Islet precursor cell (in vitro differentiated cells): ENCODE measurements at regions not wholly inside any gene's neighbourhood (a gene's known extent, or its start where the extent isn't known, plus 50 kb on each side); places are given as distances from the start of the nearest gene placed in this dataset.
"Not testable (repeated sequence)": the region's sequence is repeated elsewhere in the genome, so short reads cannot be mapped to it uniquely, and the experiment has no call there.

ENCODE experiments used
- DNase-seq: peaks from one replicate; pipeline ENCODE4 v3.0.0-alpha.2; 2018

- DNase-seq, result no peak
These were observed 202.6 kb downstream of the AASDHPPT start for GRCh38 chr11:106280036-106280435.

GRCh38 chr11:106281455-106282173 is 204.2 kb downstream of the AASDHPPT start:
- no peak for DNase-seq

GRCh38 chr11:106286881-106287504 is 209.5 kb downstream of the AASDHPPT start:
- peak; percentile 62 for DNase-seq

- no peak for DNase-seq
These were observed 210.6 kb downstream of the AASDHPPT start for GRCh38 chr11:106288057-106288456.

DNA sequence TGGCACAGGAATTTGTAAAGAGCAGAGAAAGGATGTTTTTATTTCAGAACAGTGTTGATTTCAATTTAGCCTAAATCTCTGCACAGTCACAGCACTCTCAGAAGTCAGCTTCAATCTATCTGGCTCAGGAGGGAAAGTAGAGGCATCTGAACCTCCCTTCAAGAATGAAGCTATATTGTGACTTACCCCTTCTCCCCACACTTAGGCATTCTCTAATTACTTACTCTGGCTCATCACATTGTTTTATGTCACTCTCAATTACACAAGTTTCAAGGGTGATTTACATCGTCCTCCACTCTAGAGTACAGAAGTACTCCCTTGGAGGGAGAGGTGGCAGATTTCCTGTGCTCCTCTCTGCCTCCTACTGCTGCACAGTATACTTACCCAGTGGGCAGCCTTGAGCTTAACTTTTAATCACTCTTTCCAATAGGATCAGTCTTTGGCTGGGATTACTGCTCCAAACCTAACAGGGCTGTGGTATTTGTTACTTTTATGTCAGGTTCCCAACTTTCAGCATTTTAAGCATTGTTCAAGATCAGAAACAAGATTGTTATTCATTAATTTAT is 211.4 kb downstream of the AASDHPPT start:
- DNase-seq, result no peak

- no peak for DNase-seq
These were observed 215.1 kb downstream of the AASDHPPT start for GRCh38 chr11:106292526-106292925.

DNA sequence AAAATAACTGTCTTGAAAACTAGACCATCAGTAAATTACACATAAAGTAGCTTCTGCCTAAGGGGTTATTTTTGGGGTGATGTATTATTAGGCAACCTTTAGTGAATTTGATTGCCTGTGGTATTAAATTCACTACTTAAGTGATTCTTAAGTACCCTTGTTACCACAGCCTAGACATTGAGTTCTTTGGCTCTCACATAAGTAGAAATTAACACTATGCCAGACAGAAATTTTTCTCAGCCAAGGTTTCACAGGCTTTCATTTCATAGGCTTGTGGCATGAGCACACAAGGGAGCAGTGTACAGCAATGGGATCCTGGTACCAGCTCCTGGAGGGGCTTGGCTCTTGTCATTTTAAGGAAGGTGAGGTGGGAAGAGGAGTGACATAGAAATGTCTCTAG is 218.5 kb downstream of the AASDHPPT start:
- no peak for DNase-seq

DNA sequence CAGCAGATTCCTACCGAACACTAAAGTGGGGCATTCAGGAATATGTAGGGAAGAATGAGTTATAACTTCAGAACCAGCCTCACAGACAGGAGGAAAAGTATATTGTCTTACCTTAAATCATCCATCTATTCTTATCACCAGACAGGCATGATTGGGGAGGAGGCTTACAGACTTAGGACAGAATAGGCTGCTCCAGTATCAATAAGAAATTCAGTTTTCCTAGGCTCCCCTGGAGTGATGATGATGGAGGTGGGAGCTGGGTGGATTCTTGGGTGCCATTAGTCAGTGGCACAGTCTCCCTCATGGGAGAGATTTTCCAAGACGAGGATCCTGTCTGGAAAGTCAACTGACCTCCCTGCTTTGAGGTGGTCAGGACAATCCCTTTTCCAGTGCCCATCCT is 225.0 kb downstream of the AASDHPPT start:
- DNase-seq, result no peak

DNA sequence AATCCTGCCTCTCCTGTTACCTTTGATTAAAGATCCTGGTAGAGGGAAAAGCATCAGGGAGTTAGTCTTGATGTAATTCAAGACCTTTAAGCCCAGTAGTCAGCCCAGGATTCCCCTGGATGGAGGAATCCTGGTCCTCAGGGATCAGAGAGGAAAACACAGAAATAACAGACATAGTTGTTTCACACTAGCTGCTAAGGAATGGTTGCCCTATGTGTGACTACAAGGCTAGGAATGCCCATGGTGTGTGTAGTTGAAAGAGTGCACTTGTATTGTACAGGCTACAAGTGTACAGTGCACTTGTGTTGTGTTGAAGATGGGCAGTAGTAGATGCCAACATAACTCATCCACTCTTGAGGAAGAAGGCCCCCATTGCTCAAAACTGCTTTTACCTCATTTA is 226.8 kb downstream of the AASDHPPT start:
- DNase-seq, result no peak

DNA sequence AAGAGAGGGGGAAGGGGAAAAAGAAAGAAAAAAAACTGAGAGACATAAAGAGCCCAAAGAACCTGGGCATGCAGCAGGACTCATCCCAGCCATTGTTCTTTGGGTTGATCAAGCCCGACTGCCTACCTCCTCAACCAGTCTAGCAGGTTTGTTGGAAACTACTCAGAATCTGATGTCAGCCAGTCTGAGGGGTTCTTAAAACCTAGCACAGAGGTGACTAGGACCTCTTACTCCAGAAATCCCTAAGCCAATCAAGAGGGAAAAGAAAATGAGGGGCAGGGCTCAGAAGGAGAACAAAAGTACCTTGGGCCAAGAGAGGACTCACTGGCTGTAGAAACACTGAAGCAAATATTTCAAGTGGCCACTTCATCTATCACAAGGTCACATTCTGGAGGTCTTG is 228.0 kb downstream of the AASDHPPT start:
- peak; percentile 55 for DNase-seq

DNA sequence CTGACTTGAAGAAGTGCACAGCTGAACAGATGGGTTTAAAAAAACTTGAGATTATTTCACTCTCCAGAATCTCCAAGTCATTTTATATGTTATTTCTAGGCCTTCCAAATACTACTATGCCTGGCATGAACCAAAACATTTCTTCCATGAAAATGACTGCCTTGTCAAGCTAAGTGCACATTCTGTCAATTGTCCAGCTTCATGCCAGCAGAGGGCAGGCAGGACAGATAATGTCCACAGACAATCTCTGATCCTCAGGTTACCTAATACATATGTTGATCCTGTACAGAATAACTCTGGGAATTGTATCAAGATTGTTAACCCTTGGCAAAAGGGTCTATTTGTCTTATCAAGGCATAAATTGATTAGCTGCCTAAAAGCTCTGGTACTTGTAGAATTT is 229.5 kb downstream of the AASDHPPT start:
- DNase-seq, result no peak

DNA sequence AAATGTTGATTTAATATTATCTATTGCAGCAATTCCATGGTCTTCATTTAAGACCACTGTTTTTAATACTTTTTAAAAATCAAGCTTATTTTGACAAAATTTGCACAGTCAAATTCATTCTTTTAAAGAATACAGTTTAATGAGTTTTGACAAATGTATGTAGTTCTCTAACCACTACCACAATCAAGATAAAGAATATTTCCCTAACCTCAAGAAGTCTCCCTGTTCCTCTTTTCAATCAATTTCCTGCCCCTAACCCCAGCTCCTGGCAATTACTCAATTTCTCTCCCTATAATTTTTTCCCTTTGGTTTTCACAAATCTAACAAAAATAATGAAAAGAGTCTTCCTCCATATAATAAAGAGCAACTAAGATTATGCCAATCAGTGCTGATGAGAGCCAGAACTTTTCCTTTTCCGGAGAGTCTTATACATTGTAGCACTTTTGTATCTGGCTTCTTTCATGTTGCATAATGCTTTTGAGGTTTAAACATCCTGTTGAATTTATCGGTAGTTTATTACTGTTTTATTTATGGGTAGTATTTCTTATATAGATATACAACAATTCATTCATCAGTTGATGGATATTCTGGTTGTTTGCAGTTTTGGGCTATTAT is 231.7 kb downstream of the AASDHPPT start:
- DNase-seq, result no peak

GRCh38 chr11:106311531-106312230 is 234.2 kb downstream of the AASDHPPT start:
- DNase-seq, result no peak

- DNase-seq, result not testable (repeated sequence)
These were observed 239.8 kb downstream of the AASDHPPT start for GRCh38 chr11:106317208-106317773.

GRCh38 chr11:106321601-106322000 is 244.1 kb downstream of the AASDHPPT start:
- DNase-seq, result no peak

- DNase-seq, result no peak
These were observed 244.6 kb downstream of the AASDHPPT start for GRCh38 chr11:106322106-106322505.

DNA sequence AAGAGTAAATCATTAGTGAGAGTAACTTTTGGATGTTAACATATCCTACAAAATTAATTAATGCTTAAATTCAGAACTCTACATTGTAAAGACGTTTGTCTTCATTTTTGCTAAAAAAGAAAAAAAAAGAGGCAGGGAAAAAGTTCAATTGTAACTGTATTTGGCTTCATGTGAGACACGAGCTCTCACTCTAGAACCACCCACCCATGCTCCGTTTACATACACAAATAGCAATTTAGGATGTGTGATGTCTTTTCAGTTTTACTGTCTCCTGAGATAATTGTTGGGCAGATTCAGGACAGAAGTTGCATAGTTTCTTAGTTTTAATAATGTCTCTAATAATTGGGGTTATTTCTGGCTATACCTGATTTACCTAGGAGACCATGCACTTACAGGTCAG is 248.6 kb downstream of the AASDHPPT start:
- DNase-seq, result no peak

- peak; percentile 51 for DNase-seq
These were observed 249.7 kb downstream of the AASDHPPT start for GRCh38 chr11:106327134-106327533.

DNA sequence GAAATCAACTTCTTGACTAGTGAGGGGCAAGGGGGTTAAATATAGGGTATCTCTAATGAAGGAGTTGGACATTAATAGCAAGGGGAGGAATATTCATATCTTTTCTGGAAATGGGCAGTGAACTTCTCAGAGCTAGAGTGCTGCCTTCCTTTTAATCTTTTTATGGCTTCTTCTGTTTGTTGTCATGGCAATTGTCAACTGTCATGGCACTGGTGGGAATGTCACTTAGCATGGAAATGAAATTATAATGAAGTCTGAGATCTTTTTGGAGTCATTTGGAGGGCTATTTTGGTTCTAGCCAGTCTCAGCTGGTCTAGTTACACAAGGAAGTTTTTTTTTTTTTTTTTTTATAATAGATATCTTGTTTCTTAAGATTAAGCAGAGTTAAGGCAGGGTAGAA is 250.2 kb downstream of the AASDHPPT start:
- DNase-seq, result no peak

DNA sequence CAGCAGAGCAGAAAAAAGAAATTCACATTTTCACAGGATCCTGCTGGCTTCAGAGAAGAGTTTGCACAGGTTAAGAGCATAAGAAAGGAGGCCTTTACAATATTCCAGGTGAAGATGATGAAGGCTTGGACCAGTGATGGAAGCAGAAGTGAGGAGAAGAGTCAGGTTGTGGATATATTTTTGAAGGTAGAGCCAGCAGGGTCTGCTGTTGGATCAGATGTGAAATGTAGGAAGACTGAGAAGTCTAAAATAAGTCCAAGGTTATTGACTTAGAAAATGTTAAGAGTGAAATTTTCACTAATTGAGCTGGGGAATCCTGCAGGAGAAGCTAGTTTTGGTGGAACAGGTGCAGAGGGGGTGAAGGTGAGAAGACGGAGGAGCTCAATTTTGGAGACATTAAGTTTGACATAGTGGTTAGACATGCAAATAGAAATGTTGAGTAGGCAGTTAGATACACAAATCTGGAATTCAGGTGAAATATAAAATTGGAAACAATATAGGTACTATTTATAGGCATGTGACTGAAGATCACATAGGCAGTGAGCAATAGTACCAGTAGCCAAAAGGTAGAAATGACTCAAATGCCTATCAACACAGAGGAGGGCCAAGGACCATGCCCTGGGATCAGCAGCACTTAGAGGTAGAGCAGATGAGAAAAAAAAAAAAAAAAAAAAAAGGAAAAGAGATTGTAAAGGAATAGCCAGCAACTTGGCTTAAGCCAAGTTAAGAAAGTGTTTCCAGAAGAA is 252.0 kb downstream of the AASDHPPT start:
- no peak for DNase-seq

DNA sequence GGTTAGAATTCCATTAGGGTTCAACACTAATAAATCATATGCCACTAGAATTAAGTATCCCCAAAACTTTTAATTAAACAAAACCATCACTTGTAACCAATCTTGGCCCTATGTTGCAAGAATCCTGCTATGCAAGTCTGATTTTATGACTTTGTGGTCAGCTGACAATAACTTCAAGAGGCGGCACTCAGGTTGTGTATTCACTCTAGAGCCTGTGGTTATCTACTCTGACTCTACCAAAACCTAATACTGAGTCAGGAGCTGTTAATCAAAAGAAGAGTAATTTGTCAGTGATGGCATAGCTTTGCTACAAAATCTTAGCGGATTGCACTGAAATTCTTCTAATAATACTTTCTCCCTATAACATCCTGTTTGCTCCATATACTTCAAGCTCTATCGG is 253.7 kb downstream of the AASDHPPT start:
- no peak for DNase-seq

DNA sequence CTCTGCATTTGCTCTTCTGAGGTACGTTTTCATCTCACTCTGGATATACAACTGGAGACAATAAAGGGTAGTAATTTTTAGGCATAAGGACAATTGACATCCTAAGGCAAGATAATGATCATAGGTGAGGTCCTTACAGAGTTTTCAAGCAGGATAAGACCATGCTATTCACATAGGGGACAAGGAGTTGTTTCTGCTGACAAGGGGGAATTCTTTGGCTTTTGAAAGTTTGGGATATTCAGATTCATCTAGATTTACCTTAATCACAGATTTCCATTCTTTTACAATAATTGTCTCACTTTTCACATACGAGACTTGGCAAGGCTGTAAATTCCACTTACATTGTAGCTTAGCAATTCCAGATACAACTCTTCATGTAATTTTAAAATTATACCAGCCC is 256.2 kb downstream of the AASDHPPT start:
- no peak for DNase-seq
